ENCODE measurements at regions not wholly inside any gene's neighbourhood (a gene's known extent, or its start where the extent isn't known, plus 50 kb on each side); places are given as distances from the start of the nearest gene placed in this dataset.
"Not testable (repeated sequence)": the region's sequence is repeated elsewhere in the genome, so short reads cannot be mapped to it uniquely, and the experiment has no call there.

DNA sequence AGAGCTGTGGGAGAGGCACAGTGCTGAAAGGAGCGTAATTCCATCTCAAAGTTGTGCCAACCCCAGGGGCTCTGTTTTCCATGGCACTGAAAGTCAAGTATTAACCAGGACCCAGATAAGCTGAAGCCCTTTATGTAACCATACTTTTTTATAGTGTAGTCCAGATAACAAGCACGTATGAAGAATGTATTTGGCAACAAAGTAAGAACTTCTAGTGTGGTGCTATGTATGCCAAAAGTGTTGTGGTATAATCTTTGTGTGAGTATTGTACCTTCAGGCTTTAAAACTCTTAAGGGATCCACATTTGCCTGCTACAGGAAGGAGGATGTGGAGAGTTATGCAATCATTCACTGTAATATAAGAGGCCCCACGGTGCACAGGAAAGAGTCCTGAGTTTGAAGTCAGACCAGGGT lies 129.4 kb downstream of the IBTK start:
- Histone ChIP-seq H3K36me3 (ENCODE audit: control insufficient read depth in 4 of 4, insufficient read depth in 4 of 4, low read length in 3 of 4) (no peaks in the 10 kb centered on the region), H3K9me3 (ENCODE audit: control extremely low read depth in 1 of 5, control insufficient read depth in 4 of 5, insufficient read depth in 2 of 5, low read depth in 1 of 5, low read length in 4 of 5) (no peaks in the 10 kb centered on the region), H3K4me3 (ENCODE audit: control insufficient read depth in 1 of 7, extremely low read depth in 1 of 7, insufficient read depth in 4 of 7, low read depth in 2 of 7, low read length in 6 of 7) (no peak overlapping the region), H3K4me1 (ENCODE audit: control extremely low read depth in 1 of 4, control insufficient read depth in 4 of 4, insufficient read depth in 4 of 4, low read length in 3 of 4) (peaks cover 0 to 7% (median 2%) of the 10 kb centered on the region in 4 experiments), H3K27me3 (replicated peaks in 2 of 5; ENCODE audit: control insufficient read depth in 4 of 5, insufficient read depth in 5 of 5, low read length in 4 of 5) (no peaks in the 10 kb centered on the region), H3K27ac (ENCODE audit: insufficient read depth in 1 of 2, low read depth in 1 of 2, low read length in 2 of 2, poor library complexity in 1 of 2, severe bottlenecking in 2 of 2) (no peak overlapping the region)
- ChIA-PET POLR2A (no interaction called here), CTCF (interaction anchor here (1.1 kb wide), 1 partner anchor 43 kb away, joined by 3 read pairs; no protein-coding TSS in a partner anchor)
- no peak for DNase-seq
- WGBS (ENCODE audit: insufficient coverage), result 100% methylated on average over 1 of the region's 3 CpGs

DNA sequence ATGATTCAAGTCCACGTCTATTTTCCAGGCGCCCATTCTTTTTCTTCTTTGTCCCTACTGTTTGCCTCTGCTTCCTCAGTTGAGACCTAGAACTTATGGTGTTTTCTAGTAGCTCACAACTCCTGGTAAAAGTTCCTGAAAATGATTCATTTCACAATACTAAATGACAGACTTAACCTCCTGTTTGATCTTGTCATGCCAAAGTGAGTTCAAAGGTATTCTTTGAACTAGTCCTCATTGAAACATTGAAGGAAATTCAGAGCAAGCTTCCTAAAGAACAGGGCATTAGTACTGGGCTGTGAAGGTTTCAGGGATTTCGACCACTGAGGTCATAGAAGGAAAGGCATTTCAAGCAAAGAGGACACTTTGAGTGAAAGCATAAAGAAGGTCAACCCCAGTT lies 132.8 kb downstream of the IBTK start:
- CTCF ChIA-PET, result no interaction called here
- Histone ChIP-seq H3K9me3 (ENCODE audit: control extremely low read depth in 1 of 5, control insufficient read depth in 4 of 5, insufficient read depth in 2 of 5, low read depth in 1 of 5, low read length in 4 of 5) (no peaks in the 10 kb centered on the region), H3K4me3 (ENCODE audit: control insufficient read depth in 1 of 7, extremely low read depth in 1 of 7, insufficient read depth in 4 of 7, low read depth in 2 of 7, low read length in 6 of 7) (no peak overlapping the region), H3K27ac (ENCODE audit: insufficient read depth in 1 of 2, low read depth in 1 of 2, low read length in 2 of 2, poor library complexity in 1 of 2, severe bottlenecking in 2 of 2) (no peak overlapping the region), H3K4me1 (ENCODE audit: control extremely low read depth in 1 of 4, control insufficient read depth in 4 of 4, insufficient read depth in 4 of 4, low read length in 3 of 4) (peaks cover 0 to 7% (median 2%) of the 10 kb centered on the region in 4 experiments), H3K27me3 (replicated peaks in 2 of 5; ENCODE audit: control insufficient read depth in 4 of 5, insufficient read depth in 5 of 5, low read length in 4 of 5) (no peaks in the 10 kb centered on the region), H3K36me3 (ENCODE audit: control insufficient read depth in 4 of 4, insufficient read depth in 4 of 4, low read length in 3 of 4) (no peaks in the 10 kb centered on the region)
- POLR2A ChIA-PET, result no interaction called here
- 97% methylated on average over 3 of the region's 3 CpGs for WGBS (ENCODE audit: insufficient coverage)
- no peak for DNase-seq

DNA sequence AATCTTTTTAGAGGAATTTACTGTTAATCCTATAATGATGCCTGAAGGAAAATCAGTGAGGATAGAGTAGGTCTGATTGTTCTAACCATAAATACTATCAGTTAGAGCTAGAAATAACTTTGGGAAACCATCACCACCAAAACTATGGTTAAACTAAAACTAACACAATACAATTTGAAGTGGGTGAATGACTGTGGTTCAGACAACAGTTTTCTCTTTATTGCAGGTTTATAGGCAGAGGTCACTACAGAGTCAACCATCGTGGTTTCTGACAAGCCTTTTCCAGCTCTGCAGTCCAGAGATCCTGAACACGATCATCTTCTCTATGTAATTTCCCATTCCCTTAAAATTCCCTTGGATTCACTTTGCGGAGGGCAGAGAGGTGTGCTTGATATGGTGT lies 134.3 kb downstream of the IBTK start:
- Histone ChIP-seq H3K4me3 (ENCODE audit: control insufficient read depth in 1 of 7, extremely low read depth in 1 of 7, insufficient read depth in 4 of 7, low read depth in 2 of 7, low read length in 6 of 7) (no peak overlapping the region), H3K4me1 (ENCODE audit: control extremely low read depth in 1 of 4, control insufficient read depth in 4 of 4, insufficient read depth in 4 of 4, low read length in 3 of 4) (peaks cover 0 to under 1% (median under 1%) of the 10 kb centered on the region in 4 experiments), H3K27ac (ENCODE audit: insufficient read depth in 1 of 2, low read depth in 1 of 2, low read length in 2 of 2, poor library complexity in 1 of 2, severe bottlenecking in 2 of 2) (no peak overlapping the region), H3K9me3 (ENCODE audit: control extremely low read depth in 1 of 5, control insufficient read depth in 4 of 5, insufficient read depth in 2 of 5, low read depth in 1 of 5, low read length in 4 of 5) (peaks cover 0 to 1% (median 0%) of the 10 kb centered on the region in 5 experiments), H3K36me3 (ENCODE audit: control insufficient read depth in 4 of 4, insufficient read depth in 4 of 4, low read length in 3 of 4) (no peaks in the 10 kb centered on the region), H3K27me3 (replicated peaks in 2 of 5; ENCODE audit: control insufficient read depth in 4 of 5, insufficient read depth in 5 of 5, low read length in 4 of 5) (no peaks in the 10 kb centered on the region)
- 100% methylated on average over 1 of the region's 3 CpGs for WGBS (ENCODE audit: insufficient coverage)
- CTCF ChIA-PET, result no interaction called here
- DNase-seq, result no peak
- POLR2A ChIA-PET, result no interaction called here

DNA sequence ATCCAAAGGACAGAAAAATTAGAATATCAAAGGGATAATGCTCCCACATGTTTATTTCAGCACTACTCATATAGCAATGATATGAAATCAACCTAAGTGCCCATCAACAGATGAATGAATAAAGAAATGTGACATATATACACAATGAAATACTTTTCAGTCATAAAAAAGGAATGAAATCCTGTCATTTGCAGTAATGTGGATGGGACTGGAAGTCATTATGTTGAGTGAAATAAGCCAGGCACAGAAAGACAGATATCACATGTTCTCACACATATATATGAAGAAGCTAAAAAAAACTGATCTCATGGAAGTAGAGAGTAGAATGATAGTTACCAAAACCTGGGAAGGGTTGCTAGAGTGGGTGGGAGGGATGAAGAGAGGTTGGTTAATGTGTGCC lies 135.7 kb downstream of the IBTK start:
- no peaks in the 10 kb centered on the region for H3K27me3 ChIP-seq (replicated peaks in 2 of 5; ENCODE audit: control insufficient read depth in 4 of 5, insufficient read depth in 5 of 5, low read length in 4 of 5)
- no peak for DNase-seq
- no peak overlapping the region for H3K27ac ChIP-seq (ENCODE audit: insufficient read depth in 1 of 2, low read depth in 1 of 2, low read length in 2 of 2, poor library complexity in 1 of 2, severe bottlenecking in 2 of 2)
- no peak overlapping the region for H3K4me3 ChIP-seq (ENCODE audit: control insufficient read depth in 1 of 7, extremely low read depth in 1 of 7, insufficient read depth in 4 of 7, low read depth in 2 of 7, low read length in 6 of 7)
- CTCF ChIA-PET, result no interaction called here
- POLR2A ChIA-PET, result no interaction called here
- H3K4me1 ChIP-seq (ENCODE audit: control extremely low read depth in 1 of 4, control insufficient read depth in 4 of 4, insufficient read depth in 4 of 4, low read length in 3 of 4), result no peaks in the 10 kb centered on the region
- H3K36me3 ChIP-seq (ENCODE audit: control insufficient read depth in 4 of 4, insufficient read depth in 4 of 4, low read length in 3 of 4), result no peaks in the 10 kb centered on the region
- peaks cover 0 to 1% (median 0%) of the 10 kb centered on the region in 5 experiments for H3K9me3 ChIP-seq (ENCODE audit: control extremely low read depth in 1 of 5, control insufficient read depth in 4 of 5, insufficient read depth in 2 of 5, low read depth in 1 of 5, low read length in 4 of 5)

DNA sequence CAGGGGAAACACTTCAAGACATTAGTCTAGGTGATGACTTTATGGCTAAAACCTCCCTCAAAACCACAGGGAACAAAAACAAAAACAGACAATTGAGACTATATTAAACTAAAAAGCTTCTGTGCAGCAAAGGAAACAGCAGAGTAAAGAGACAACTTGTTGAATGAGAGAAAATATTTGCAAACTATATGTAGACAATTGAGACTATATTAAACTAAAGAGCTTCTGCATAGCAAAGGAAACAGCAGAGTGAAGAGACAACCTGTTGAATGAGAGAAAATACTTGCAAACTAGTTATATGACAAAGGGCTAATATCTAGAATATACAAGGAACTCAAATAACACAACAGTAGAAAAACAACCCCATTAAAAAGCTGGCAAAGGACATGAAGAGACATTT lies 136.4 kb downstream of the IBTK start:
- CTCF ChIA-PET, result no interaction called here
- Histone ChIP-seq H3K36me3 (ENCODE audit: control insufficient read depth in 4 of 4, insufficient read depth in 4 of 4, low read length in 3 of 4) (no peaks in the 10 kb centered on the region), H3K27ac (ENCODE audit: insufficient read depth in 1 of 2, low read depth in 1 of 2, low read length in 2 of 2, poor library complexity in 1 of 2, severe bottlenecking in 2 of 2) (no peak overlapping the region), H3K4me1 (ENCODE audit: control extremely low read depth in 1 of 4, control insufficient read depth in 4 of 4, insufficient read depth in 4 of 4, low read length in 3 of 4) (no peaks in the 10 kb centered on the region), H3K4me3 (ENCODE audit: control insufficient read depth in 1 of 7, extremely low read depth in 1 of 7, insufficient read depth in 4 of 7, low read depth in 2 of 7, low read length in 6 of 7) (no peak overlapping the region), H3K9me3 (ENCODE audit: control extremely low read depth in 1 of 5, control insufficient read depth in 4 of 5, insufficient read depth in 2 of 5, low read depth in 1 of 5, low read length in 4 of 5) (peaks cover 0 to 1% (median 0%) of the 10 kb centered on the region in 5 experiments), H3K27me3 (replicated peaks in 2 of 5; ENCODE audit: control insufficient read depth in 4 of 5, insufficient read depth in 5 of 5, low read length in 4 of 5) (no peaks in the 10 kb centered on the region)
- no peak for DNase-seq
- POLR2A ChIA-PET, result no interaction called here

DNA sequence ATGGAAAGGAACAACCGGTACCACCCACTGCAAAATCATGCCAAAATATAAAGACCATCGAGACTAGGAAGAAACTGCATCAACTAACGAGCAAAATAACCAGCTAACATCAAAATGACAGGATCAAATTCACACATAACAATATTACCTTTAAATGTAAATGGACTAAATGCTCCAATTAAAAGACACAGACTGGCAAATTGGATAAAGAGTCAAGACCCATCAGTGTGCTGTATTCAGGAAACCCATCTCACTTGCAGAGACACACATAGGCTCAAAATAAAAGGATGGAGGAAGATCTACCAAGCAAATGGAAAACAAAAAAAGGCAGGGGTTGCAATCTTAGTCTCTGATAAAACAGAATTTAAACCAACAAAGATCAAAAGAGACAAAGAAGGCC lies 144.4 kb downstream of the IBTK start:
- CTCF ChIA-PET; H3K36me3 ChIP-seq (ENCODE audit: control insufficient read depth in 4 of 4, insufficient read depth in 4 of 4, low read length in 3 of 4); H3K4me1 ChIP-seq (ENCODE audit: control extremely low read depth in 1 of 4, control insufficient read depth in 4 of 4, insufficient read depth in 4 of 4, low read length in 3 of 4); H3K27ac ChIP-seq (ENCODE audit: insufficient read depth in 1 of 2, low read depth in 1 of 2, low read length in 2 of 2, poor library complexity in 1 of 2, severe bottlenecking in 2 of 2); H3K27me3 ChIP-seq (replicated peaks in 2 of 5; ENCODE audit: control insufficient read depth in 4 of 5, insufficient read depth in 5 of 5, low read length in 4 of 5); H3K9me3 ChIP-seq (ENCODE audit: control extremely low read depth in 1 of 5, control insufficient read depth in 4 of 5, insufficient read depth in 2 of 5, low read depth in 1 of 5, low read length in 4 of 5); H3K4me3 ChIP-seq (ENCODE audit: control insufficient read depth in 1 of 7, extremely low read depth in 1 of 7, insufficient read depth in 4 of 7, low read depth in 2 of 7, low read length in 6 of 7); POLR2A ChIA-PET; DNase-seq: not testable (repeated sequence)
- WGBS (ENCODE audit: insufficient coverage), result no CpG with 5 or more reads among the region's 3 CpGs

DNA sequence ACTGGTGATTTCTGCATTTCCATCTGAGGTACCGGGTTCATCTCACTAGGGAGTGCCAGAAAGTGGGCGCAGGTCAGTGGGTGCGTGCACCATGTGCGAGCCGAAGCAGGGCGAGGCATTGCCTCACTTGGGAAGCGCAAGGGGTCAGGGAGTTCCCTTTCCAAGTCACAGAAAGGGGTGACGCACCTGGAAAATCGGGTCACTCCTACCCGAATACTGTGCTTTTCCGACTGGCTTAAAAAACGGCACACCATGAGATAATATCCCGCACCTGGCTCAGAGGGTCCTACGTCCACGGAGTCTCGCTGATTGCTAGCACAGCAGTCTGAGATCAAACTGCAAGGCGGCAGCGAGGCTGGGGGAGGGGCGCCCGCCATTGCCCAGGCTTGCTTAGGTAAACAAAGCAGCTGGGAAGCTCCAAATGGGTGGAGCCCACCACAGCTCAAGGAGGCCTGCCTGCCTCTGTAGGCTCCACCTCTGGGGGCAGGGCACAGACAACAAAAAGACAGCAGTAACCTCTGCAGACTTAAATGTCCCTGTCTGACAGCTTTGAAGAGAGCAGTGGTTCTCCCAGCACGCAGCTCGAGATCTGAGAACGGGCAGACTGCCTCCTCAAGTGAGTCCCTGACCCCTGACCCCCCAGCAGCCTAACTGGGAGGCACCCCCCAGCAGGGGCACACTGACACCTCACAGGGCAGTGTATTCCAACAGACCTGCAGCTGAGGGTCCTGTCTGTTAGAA lies 146.0 kb downstream of the IBTK start:
- DNase-seq; H3K27ac ChIP-seq (ENCODE audit: insufficient read depth in 1 of 2, low read depth in 1 of 2, low read length in 2 of 2, poor library complexity in 1 of 2, severe bottlenecking in 2 of 2); CTCF ChIA-PET; H3K4me1 ChIP-seq (ENCODE audit: control extremely low read depth in 1 of 4, control insufficient read depth in 4 of 4, insufficient read depth in 4 of 4, low read length in 3 of 4); H3K9me3 ChIP-seq (ENCODE audit: control extremely low read depth in 1 of 5, control insufficient read depth in 4 of 5, insufficient read depth in 2 of 5, low read depth in 1 of 5, low read length in 4 of 5); H3K4me3 ChIP-seq (ENCODE audit: control insufficient read depth in 1 of 7, extremely low read depth in 1 of 7, insufficient read depth in 4 of 7, low read depth in 2 of 7, low read length in 6 of 7); H3K27me3 ChIP-seq (replicated peaks in 2 of 5; ENCODE audit: control insufficient read depth in 4 of 5, insufficient read depth in 5 of 5, low read length in 4 of 5); H3K36me3 ChIP-seq (ENCODE audit: control insufficient read depth in 4 of 4, insufficient read depth in 4 of 4, low read length in 3 of 4); POLR2A ChIA-PET: not testable (repeated sequence)
- 97% methylated on average over 10 of the region's 23 CpGs for WGBS (ENCODE audit: insufficient coverage)

Data from common myeloid progenitor, CD34-positive (primary cell).